Skin of body (tissue), 1 donor: ENCODE measurements at regions not wholly inside any gene's neighbourhood (a gene's known extent, or its start where the extent isn't known, plus 50 kb on each side); places are given as distances from the start of the nearest gene placed in this dataset.
A peak's percentile ranks its signal among the peaks of the same experiment; 100 is the strongest.

Experiments
- DNase-seq: peaks from one replicate; lab custom pipeline; 2025; lab: John Stamatoyannopoulos, UW

DNA sequence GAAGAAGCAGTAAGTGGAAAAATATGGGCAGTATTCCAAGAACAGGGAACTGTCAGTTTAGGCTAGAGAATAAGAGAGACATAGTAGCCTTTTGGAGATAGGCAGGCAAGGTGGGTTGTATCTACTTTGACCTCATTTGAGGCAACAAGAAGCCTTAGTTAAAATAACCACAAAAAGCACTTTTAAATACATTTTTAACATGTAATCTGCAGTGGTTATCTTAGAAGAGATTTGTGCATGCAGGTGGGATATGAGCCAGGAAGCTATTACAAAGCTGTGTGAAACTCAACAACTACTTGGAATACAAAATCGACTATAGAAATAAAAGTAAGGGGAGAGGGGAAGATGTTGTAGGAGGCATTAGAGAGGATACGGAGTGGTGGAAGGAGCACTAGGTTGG is 143.7 kb upstream of the MCHR2 start:
- no peak for DNase-seq

- no peak for DNase-seq
Observed at GRCh38 chr6:100136590-100136989, 142.6 kb upstream of the MCHR2 start.

- no peak for DNase-seq
Observed at GRCh38 chr6:100135977-100136376, 142.0 kb upstream of the MCHR2 start.

DNA sequence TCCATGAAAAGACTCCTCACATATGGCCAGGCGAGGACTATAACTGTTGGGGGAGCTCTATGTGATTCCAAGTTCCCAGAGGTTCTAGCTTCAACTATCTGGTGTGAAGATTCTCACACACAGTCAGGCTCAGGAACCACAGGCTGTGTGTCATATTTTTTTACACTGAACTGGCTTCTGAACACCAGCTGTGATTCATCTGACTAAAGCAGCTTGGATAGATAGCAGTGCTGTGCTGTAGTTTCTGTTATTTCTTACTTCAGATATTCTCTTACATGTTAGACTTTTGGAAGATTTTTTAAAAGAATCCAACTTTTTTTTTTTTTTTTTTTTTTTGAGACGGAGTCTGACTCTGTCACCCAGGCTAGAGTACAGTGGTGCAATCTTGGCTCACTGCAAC is 140.7 kb upstream of the MCHR2 start:
- no peak for DNase-seq

DNA sequence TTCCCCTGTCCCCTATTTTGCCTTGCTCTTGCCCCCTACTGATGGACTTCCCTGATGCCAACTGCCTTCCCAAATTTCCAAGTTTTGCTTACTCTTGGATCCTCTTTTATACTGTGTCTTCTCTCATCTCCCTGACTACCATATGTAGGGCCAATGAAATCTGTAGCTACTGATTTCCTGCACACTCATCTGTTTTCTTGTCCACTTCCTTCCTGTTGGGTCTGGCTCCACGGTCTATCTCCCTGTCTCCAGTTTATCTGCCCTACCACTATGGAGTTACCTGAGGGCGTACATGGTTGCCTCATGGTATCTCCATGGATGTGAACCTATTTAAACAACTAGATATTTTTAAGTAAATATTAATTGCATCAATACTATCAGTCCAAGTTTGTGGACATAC is 140.3 kb upstream of the MCHR2 start:
- DNase-seq = no peak

- DNase-seq = no peak
Observed at GRCh38 chr6:100132005-100132404, 138.0 kb upstream of the MCHR2 start.

GRCh38 chr6:100130630-100131029 is 136.6 kb upstream of the MCHR2 start:
- no peak for DNase-seq

- DNase-seq = peak; percentile 16
Observed at GRCh38 chr6:100126790-100127484, 132.9 kb upstream of the MCHR2 start.

- no peak for DNase-seq
Observed at GRCh38 chr6:100121854-100122609, 128.0 kb upstream of the MCHR2 start.

DNA sequence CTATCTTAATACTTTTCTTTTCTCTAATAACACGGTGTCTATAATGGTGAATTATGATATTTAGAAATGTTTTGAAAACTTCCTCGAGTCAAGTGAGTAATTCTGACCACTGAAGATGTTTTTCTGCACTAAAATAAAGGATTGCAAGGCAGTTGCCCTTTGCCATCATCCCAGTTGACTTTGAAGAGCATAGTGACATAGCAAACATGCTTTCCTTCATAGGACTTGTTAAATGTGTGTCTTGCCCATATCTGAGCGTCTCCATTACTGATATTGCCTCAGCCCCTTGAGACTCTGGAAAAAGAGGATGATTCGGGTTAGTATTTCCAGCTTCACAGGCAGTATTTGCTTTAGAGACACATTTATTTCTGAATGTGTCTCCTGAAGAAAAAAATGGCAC is 125.2 kb upstream of the MCHR2 start:
- DNase-seq = no peak

- no peak for DNase-seq
Observed at GRCh38 chr6:100118301-100118700, 124.3 kb upstream of the MCHR2 start.

DNA sequence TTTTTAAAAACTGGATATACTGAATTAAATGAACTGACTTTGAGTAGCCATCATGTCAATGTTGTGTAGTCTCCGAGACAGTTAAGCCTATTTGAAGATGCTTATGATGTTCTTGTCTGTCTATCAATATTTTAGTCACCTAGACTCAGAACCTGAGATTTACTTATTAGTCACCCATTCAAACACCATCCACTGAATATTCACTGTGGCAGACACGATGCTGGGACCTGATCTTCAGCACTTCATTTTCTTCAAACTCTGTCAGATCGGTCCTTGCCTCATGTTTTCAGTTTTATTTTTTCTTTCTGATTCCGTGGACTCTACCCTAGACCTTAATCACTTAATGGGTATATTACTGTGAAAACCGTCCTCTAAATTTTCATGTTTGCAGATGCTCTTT is 123.7 kb upstream of the MCHR2 start:
- no peak for DNase-seq

DNA sequence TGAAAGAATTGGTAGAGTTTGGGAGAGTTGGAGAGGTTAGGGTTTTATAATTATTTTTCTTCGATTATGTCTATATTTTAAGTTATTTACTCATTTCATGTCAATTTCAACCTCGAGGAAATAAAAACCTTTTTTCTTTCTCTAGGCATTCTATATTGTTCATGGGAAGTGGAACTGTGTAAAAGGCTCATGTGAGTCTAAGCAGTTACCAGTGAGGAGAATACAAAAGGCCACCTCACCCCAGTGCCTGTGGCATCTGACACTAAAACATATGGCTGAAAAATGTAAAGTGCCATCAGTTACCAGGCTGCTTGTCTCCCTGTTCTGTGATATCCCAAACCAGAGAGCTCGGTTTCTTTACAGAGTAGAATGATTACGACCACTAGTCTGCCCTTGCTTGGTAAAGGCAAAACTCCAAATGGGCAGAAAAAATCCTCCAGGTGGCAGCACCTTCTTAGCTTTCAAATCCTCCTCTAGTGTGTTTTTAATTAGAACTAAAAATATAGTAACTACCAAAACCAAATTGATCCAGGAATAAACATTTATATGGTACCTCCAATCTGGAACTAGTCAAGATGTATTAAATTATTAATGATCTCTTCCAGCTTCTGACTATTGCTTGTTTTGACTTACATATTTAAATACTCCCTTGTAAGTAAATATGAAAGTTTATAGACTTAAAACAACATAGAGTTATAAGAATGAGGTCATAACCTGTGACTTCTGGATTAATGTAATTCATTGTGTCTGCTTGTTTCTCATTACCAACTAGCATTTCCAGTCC is 122.6 kb upstream of the MCHR2 start:
- DNase-seq = peak; percentile 49

GRCh38 chr6:100115407-100116101 is 121.5 kb upstream of the MCHR2 start:
- DNase-seq = peak; percentile 10

- DNase-seq = no peak
Observed at GRCh38 chr6:100112855-100113508, 119.0 kb upstream of the MCHR2 start.

DNA sequence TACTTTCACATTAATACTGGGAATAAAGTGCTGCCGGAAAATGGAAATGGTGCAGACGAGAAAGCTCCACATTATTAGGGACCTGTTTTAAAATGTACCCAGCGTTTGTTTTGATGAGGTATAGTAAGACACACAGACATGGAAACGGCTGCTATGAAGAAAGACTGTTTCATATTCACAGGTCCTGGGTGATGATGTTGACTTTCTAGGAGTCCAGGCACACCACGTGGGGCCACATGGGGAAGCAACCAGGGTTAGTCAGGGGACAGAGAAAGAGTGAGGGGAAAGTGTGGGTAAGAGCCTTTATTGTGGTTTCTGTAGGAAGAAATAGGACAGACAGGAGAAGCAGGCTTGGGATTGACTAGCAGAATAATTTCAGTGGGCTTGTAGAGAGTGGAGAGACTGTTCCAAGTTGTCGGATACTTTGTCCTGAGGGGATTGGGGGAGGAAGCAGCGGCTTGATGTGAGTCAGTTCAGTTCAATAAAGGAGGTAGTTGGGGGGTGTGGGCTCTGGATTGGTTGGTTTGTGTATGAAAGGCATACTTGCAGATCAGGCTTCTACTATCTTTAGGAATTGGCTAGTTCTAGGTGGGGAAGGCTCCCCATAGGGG is 112.0 kb upstream of the MCHR2 start:
- no peak for DNase-seq

GRCh38 chr6:100105138-100105537 is 111.1 kb upstream of the MCHR2 start:
- no peak for DNase-seq

DNA sequence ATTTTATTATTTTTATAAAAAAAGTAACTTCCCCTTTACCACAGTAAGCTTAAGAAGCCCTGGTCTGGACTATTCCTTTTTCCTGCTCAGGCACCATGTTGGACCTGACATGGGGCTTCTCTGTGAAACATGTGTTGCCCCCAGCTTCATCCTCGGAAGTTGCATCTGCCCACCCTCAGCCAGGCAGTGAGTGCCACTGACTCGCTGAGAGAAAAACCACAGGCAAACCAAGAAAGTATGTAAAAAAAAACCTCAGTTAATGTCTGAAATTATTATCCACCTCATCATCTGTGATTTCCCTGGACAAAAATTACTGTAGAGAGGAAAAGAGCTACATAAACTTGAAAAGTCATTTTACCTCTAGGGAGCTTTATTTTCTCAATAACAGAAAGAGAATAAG is 109.9 kb upstream of the MCHR2 start:
- DNase-seq = no peak

DNA sequence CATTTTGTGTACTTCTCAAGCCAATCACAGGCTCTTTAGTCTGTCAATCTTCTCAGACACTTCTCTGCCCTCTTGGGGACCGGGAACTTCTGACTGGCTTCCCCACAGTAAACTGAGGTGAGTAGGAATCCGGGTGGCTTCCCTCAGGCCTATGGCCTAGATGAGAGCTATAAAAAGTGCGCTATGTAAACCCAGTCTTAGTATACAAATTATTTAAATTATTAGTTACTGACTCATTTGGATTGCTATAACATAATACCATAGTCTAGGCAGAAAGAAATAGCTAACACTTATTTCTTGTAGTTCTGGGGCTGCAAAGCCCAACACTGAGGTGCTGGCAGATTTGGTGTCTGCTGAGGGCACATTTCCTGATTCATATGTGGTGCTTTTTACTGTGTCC is 109.2 kb upstream of the MCHR2 start:
- no peak for DNase-seq

DNA sequence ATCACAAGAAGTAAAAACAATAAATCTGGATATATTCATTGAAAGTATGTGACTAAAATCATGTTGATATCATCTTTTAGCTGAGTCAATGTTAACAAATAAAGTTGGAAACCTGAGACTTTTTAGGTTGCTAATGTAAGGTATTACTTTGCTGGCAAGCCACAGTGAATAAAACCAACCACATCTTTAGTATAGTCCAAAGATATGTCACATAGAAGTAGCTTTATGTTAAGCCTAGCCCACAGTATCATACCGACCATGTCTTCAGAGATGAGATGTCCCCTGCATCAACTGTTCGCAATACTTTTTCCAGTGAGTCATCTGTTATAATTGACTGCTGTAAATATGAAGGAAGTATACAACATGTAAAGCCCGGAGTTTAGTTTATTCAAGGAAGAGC is 107.6 kb upstream of the MCHR2 start:
- no peak for DNase-seq

GRCh38 chr6:100100776-100101175 is 106.8 kb upstream of the MCHR2 start:
- no peak for DNase-seq
